ENCODE measurements at regions not wholly inside any gene's neighbourhood (a gene's known extent, or its start where the extent isn't known, plus 50 kb on each side); places are given as distances from the start of the nearest gene placed in this dataset.

DNA sequence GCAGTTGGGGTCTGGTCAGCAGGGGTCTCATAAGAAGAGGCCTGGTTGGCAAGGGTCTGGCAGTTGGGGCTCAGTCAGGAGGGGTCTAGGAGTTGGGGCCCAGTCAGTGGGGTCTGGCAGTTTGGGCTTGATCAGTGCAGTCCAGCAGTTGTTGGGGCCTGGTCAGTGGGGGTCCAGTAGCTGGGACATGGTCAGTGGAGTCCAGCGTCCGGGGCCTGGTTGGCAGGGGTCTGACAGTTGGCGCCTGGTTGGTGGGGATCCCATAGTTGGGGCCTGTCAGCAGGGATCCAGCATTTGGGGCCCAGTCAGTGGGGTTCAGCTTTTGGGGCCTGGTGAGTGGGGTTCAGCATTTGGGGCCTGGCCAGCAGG is 60.5 kb upstream of the TPM4 start:
- TF ChIP-seq, protein P1, sequence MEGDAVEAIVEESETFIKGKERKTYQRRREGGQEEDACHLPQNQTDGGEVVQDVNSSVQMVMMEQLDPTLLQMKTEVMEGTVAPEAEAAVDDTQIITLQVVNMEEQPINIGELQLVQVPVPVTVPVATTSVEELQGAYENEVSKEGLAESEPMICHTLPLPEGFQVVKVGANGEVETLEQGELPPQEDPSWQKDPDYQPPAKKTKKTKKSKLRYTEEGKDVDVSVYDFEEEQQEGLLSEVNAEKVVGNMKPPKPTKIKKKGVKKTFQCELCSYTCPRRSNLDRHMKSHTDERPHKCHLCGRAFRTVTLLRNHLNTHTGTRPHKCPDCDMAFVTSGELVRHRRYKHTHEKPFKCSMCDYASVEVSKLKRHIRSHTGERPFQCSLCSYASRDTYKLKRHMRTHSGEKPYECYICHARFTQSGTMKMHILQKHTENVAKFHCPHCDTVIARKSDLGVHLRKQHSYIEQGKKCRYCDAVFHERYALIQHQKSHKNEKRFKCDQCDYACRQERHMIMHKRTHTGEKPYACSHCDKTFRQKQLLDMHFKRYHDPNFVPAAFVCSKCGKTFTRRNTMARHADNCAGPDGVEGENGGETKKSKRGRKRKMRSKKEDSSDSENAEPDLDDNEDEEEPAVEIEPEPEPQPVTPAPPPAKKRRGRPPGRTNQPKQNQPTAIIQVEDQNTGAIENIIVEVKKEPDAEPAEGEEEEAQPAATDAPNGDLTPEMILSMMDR (conservative IDR thresholded peaks at IDR 0.05; ENCODE audit: low read length), result no peak
- no peak for TF ChIP-seq EZH2phosphoT487 (IDR thresholded peaks at IDR 0.05; ENCODE audit: borderline replicate concordance)
